ENCODE measurements at regions not wholly inside any gene's neighbourhood (a gene's known extent, or its start where the extent isn't known, plus 50 kb on each side); places are given as distances from the start of the nearest gene placed in this dataset.

- H3K4me2 ChIP-seq (ENCODE audit: low read depth, low read length, poor library complexity, severe bottlenecking): peak overlapping the region; percentile 24
- no peaks in the 10 kb centered on the region for H4K20me1 ChIP-seq (ENCODE audit: low read depth, low read length)
- TF ChIP-seq EZH2phosphoT487 (conservative IDR thresholded peaks at IDR 0.05; ENCODE audit: low read length): no peak
- no peak for TF ChIP-seq CTCF (IDR thresholded peaks at IDR 0.05; ENCODE audit: insufficient read depth, low read length, poor library complexity, severe bottlenecking)
Observed at GRCh38 chr5:50547303-50547702, 106.2 kb upstream of the EMB start.

GRCh38 chr5:50550267-50550666 is 109.2 kb upstream of the EMB start:
- Histone ChIP-seq H3K9me2 (replicated peaks; ENCODE audit: insufficient read depth, low read length) (no peaks in the 10 kb centered on the region), H3K9ac (ENCODE audit: low read length) (no peak overlapping the region), H2AFZ (ENCODE audit: low read depth, low read length, severe bottlenecking) (no peak overlapping the region), H3K79me2 (ENCODE audit: insufficient read depth, low read length) (no peaks in the 10 kb centered on the region), H3F3A (ENCODE audit: insufficient read depth) (0 out of 2 replicates have a peak, but pooled peaks cover 3% of the 10 kb centered on the region), H3K4me3 (ENCODE audit: insufficient read depth, low read length, poor library complexity, severe bottlenecking) (no peak overlapping the region), H3K4me2 (ENCODE audit: low read depth, low read length, poor library complexity, severe bottlenecking) (no peak overlapping the region), H3K27ac (ENCODE audit: low read depth, low read length) (no peak overlapping the region), H4K20me1 (ENCODE audit: low read depth, low read length) (no peaks in the 10 kb centered on the region), H3K9me3 (ENCODE audit: insufficient read depth, low read length) (no peaks in the 10 kb centered on the region), H3K27me3 (ENCODE audit: low read length) (no peaks in the 10 kb centered on the region), H3K36me3 (ENCODE audit: low read length) (no peaks in the 10 kb centered on the region)
- TF ChIP-seq CTCF (IDR thresholded peaks at IDR 0.05; ENCODE audit: insufficient read depth, low read length, poor library complexity, severe bottlenecking) (no peak), EZH2phosphoT487 (conservative IDR thresholded peaks at IDR 0.05; ENCODE audit: low read length) (no peak)

More at GRCh38 chr5:50547303-50547702, 106.2 kb upstream of the EMB start:
- Histone ChIP-seq H3F3A (ENCODE audit: insufficient read depth) (0 out of 2 replicates have a peak, but pooled peaks cover 3% of the 10 kb centered on the region), H3K79me2 (ENCODE audit: insufficient read depth, low read length) (no peaks in the 10 kb centered on the region), H2AFZ (ENCODE audit: low read depth, low read length, severe bottlenecking) (no peak overlapping the region), H3K36me3 (ENCODE audit: low read length) (no peaks in the 10 kb centered on the region), H3K9me3 (ENCODE audit: insufficient read depth, low read length) (no peaks in the 10 kb centered on the region), H3K27me3 (ENCODE audit: low read length) (no peaks in the 10 kb centered on the region), H3K9ac (ENCODE audit: low read length) (no peak overlapping the region), H3K27ac (ENCODE audit: low read depth, low read length) (no peak overlapping the region), H3K9me2 (replicated peaks; ENCODE audit: insufficient read depth, low read length) (no peaks in the 10 kb centered on the region), H3K4me3 (ENCODE audit: insufficient read depth, low read length, poor library complexity, severe bottlenecking) (no peak overlapping the region)

- H3F3A ChIP-seq (ENCODE audit: insufficient read depth): 0 out of 2 replicates have a peak, but pooled peaks cover 3% of the 10 kb centered on the region
- TF ChIP-seq CTCF (IDR thresholded peaks at IDR 0.05; ENCODE audit: insufficient read depth, low read length, poor library complexity, severe bottlenecking) (no peak), EZH2phosphoT487 (conservative IDR thresholded peaks at IDR 0.05; ENCODE audit: low read length) (no peak)
- H3K36me3 ChIP-seq (ENCODE audit: low read length): no peaks in the 10 kb centered on the region
- no peaks in the 10 kb centered on the region for H3K79me2 ChIP-seq (ENCODE audit: insufficient read depth, low read length)
- no peaks in the 10 kb centered on the region for H3K9me3 ChIP-seq (ENCODE audit: insufficient read depth, low read length)
- H3K9ac ChIP-seq (ENCODE audit: low read length): no peak overlapping the region
- no peak overlapping the region for H3K4me3 ChIP-seq (ENCODE audit: insufficient read depth, low read length, poor library complexity, severe bottlenecking)
- no peaks in the 10 kb centered on the region for H3K9me2 ChIP-seq (replicated peaks; ENCODE audit: insufficient read depth, low read length)
- no peaks in the 10 kb centered on the region for H3K27me3 ChIP-seq (ENCODE audit: low read length)
- no peak overlapping the region for H3K27ac ChIP-seq (ENCODE audit: low read depth, low read length)
- no peak overlapping the region for H2AFZ ChIP-seq (ENCODE audit: low read depth, low read length, severe bottlenecking)
- no peak overlapping the region for H3K4me2 ChIP-seq (ENCODE audit: low read depth, low read length, poor library complexity, severe bottlenecking)
- no peaks in the 10 kb centered on the region for H4K20me1 ChIP-seq (ENCODE audit: low read depth, low read length)
Observed at GRCh38 chr5:50550993-50551392, 109.9 kb upstream of the EMB start.
